Calu3 (cell line): ENCODE measurements at regions not wholly inside any gene's neighbourhood (a gene's known extent, or its start where the extent isn't known, plus 50 kb on each side); places are given as distances from the start of the nearest gene placed in this dataset.

Source experiments
- BruUV-seq: library from RNA; stranded (reverse); fragments of 400-500 nt; replicated peaks from 2 replicates; lab custom pipeline; 2021; lab: Mats Ljungman, UMichigan
- CTCF ChIA-PET: fragments of 300-600 bp; sonication (Branson Sonifier 250); formaldehyde crosslinking; loops from one replicate; lab custom pipeline; 2022; ENCODE audit warnings: antibody characterized with exemption; lab: Charles Lee
- DNase-seq: peaks from one replicate; pipeline ENCODE4 v3.0.0; 2022
- H3K27ac Mint-ChIP-seq: one replicate; pipeline ENCODE4 v1.8.0; 2022; ENCODE audit warnings: mixed read lengths; ENCODE audit not compliant: unreplicated experiment
- H3K27me3 Mint-ChIP-seq: one replicate; pipeline ENCODE4 v1.8.0; 2022; ENCODE audit warnings: mixed read lengths; ENCODE audit not compliant: unreplicated experiment
- H3K36me3 Mint-ChIP-seq: one replicate; pipeline ENCODE4 v1.8.0; 2022; ENCODE audit warnings: mild to moderate bottlenecking, moderate library complexity, mixed read lengths; ENCODE audit not compliant: insufficient read depth, unreplicated experiment
- H3K4me1 Mint-ChIP-seq: one replicate; pipeline ENCODE4 v1.8.0; 2022; ENCODE audit warnings: mild to moderate bottlenecking, low read depth, mixed read lengths; ENCODE audit not compliant: unreplicated experiment
- H3K4me3 Mint-ChIP-seq: one replicate; pipeline ENCODE4 v1.8.0; 2022; ENCODE audit warnings: mild to moderate bottlenecking, low read depth, moderate library complexity, mixed read lengths; ENCODE audit not compliant: unreplicated experiment
- H3K9me3 Mint-ChIP-seq: one replicate; pipeline ENCODE4 v1.8.0; 2022; ENCODE audit warnings: low read depth, mixed read lengths; ENCODE audit not compliant: unreplicated experiment
- CTCF ChIP-seq: fragments of 200-600 bp; IDR thresholded peaks from one replicate; pipeline ENCODE4 v1.8.0; 2022; ENCODE audit warnings: antibody characterized with exemption; ENCODE audit not compliant: unreplicated experiment
- intact Hi-C: fragments of 100-400 bp; cut with micrococcal nuclease; formaldehyde crosslinking; loops from one replicate; pipeline ENCODE4 v1.10.0; 2022; ENCODE audit not compliant: unreplicated experiment

GRCh38 chr13:66207610-66208009, 1022.5 kb downstream of the PCDH9 start:
- DNase-seq: no peak
- no peaks in the 10 kb centered on the region for H3K27me3 Mint-ChIP-seq
- no peaks in the 10 kb centered on the region for H3K4me1 Mint-ChIP-seq
- no TSS peak for BruUV-seq
- H3K9me3 Mint-ChIP-seq: peaks cover 9% of the 10 kb centered on the region
- H3K4me3 Mint-ChIP-seq: no peak overlapping the region
- intact Hi-C loops: no loop called here
- CTCF ChIA-PET: no interaction called here
- no peaks in the 10 kb centered on the region for H3K36me3 Mint-ChIP-seq
- no peak for TF ChIP-seq CTCF
- no peak overlapping the region for H3K27ac Mint-ChIP-seq

- CTCF ChIA-PET: no interaction called here
- peaks cover 7% of the 10 kb centered on the region for H3K9me3 Mint-ChIP-seq
- no peak overlapping the region for H3K27ac Mint-ChIP-seq
- H3K4me3 Mint-ChIP-seq: no peak overlapping the region
- TF ChIP-seq CTCF: no peak
- H3K4me1 Mint-ChIP-seq: no peaks in the 10 kb centered on the region
- no TSS peak for BruUV-seq
- H3K36me3 Mint-ChIP-seq: no peaks in the 10 kb centered on the region
- DNase-seq: no peak
- intact Hi-C loops: no loop called here
- H3K27me3 Mint-ChIP-seq: no peaks in the 10 kb centered on the region
Measured at GRCh38 chr13:66205807-66206206, 1024.3 kb downstream of the PCDH9 start.

GRCh38 chr13:66200555-66200954, 1029.6 kb downstream of the PCDH9 start:
- Mint-ChIP-seq H3K27ac (no peak overlapping the region), H3K9me3 (peaks cover 5% of the 10 kb centered on the region), H3K27me3 (no peaks in the 10 kb centered on the region), H3K4me1 (no peaks in the 10 kb centered on the region), H3K4me3 (no peak overlapping the region), H3K36me3 (no peaks in the 10 kb centered on the region)
- no peak for DNase-seq
- intact Hi-C loops: no loop called here
- CTCF ChIA-PET: no interaction called here
- BruUV-seq: no TSS peak
- no peak for TF ChIP-seq CTCF

- CTCF ChIA-PET: no interaction called here
- DNase-seq: no peak
- Mint-ChIP-seq H3K4me1 (no peaks in the 10 kb centered on the region), H3K27me3 (no peaks in the 10 kb centered on the region), H3K36me3 (no peaks in the 10 kb centered on the region), H3K9me3 (no peaks in the 10 kb centered on the region), H3K27ac (no peak overlapping the region), H3K4me3 (no peak overlapping the region)
- TF ChIP-seq CTCF: no peak
- intact Hi-C loops: no loop called here
- no TSS peak for BruUV-seq
Measured at GRCh38 chr13:66195238-66195637, 1034.9 kb downstream of the PCDH9 start.
